Fibroblast of the conjunctiva (primary cell): ENCODE measurements at regions not wholly inside any gene's neighbourhood (a gene's known extent, or its start where the extent isn't known, plus 50 kb on each side); places are given as distances from the start of the nearest gene placed in this dataset.
"Not testable (repeated sequence)": the region's sequence is repeated elsewhere in the genome, so short reads cannot be mapped to it uniquely, and the experiment has no call there.

Source experiments
- DNase-seq: peaks from one replicate; pipeline ENCODE4 v3.0.0-alpha.2; 2010; ENCODE audit warnings: low read depth

DNA sequence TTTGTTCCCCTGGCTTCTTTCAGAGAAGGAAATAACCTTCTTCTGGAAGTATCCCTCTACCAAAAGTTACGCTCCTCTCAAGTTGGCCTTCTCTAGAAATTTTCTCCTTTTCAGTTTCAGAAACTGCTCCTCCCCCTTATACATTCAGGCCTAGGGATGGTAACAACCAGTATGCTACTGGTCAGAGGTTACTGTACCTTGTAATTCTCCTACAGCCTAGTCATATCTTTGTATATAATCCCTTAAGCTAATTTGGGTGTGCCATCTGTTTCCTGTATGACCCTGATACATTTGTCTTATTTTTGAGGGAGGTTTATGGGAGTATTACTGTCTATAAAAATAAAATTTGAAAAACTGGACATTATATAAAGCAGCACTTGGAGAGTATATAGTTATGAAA lies 98.0 kb upstream of the NOTCH2NLA start:
- not testable (repeated sequence) for DNase-seq

DNA sequence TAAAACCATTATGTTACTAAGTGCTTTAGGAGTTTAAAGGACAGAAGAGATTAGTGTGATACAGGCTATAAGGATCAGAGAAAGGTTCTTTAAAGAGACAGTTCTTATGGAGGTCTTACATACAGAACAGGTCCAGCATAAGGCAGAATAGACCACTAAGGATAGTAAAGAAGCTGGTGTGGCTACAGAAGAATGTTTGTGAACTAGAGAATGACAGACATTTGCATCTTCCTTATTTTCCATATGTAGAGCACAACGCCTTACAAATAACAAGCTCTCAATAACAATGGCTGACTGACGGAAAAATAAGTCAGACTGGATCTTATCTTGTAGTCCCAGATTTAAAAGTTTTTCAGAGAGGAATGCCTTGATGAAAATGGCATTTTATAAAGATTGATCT lies 95.6 kb upstream of the NOTCH2NLA start:
- not testable (repeated sequence) for DNase-seq

DNA sequence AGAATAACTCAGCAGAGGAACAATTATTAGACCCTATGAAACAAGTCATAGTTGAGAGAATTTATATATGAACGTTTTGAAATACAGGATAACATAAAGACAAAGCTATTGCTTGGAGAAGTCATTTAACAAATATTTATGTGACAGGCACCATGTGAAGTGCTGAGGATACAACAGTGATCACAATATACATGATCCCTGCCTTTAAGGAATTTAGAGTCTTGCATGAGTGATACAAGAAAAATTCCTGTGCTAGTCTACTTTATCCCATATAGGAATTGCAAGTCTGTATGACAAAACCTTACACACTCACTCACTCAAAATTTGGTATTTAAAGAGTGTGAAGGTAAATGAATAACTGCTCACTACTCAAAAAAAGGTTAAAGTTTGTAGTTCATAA lies 94.5 kb upstream of the NOTCH2NLA start:
- DNase-seq: not testable (repeated sequence)

DNA sequence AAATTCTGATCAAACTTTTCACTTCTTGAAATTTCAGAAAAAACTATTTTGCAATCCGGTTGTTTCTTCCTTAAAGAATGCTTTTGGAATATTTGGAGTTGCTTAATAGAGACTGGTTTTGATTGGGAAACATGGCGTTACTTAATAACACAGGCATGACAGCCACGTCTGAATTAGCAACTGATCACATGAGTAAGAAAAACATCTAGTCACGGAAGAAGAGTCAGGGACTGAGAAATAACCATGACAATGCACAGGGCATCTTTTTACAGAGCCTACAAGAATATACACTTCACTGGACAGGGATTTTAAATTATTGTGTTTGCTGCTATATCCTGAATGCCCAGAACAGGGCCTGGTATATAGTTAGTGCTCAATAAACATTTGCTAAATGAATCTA lies 94.1 kb upstream of the NOTCH2NLA start:
- DNase-seq: not testable (repeated sequence)

DNA sequence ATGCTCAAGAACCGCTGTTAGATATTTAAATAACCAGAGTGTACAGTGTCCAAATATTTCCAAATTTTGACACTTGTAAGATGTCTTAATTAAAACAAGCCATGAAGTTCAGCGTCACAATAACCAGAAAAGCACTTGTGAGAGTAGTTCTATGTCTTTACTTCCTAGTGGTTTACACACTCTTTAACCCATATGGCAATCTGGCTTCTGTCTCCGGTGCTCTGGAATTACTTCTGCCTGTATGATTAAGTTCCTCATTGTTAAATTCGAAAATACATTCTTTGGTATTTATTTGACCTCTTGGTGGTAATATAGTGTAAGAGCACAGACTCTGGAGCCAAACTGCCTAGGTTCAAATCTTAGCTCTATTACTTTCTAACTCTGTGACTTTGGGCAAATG lies 89.9 kb upstream of the NOTCH2NLA start:
- not testable (repeated sequence) for DNase-seq

DNA sequence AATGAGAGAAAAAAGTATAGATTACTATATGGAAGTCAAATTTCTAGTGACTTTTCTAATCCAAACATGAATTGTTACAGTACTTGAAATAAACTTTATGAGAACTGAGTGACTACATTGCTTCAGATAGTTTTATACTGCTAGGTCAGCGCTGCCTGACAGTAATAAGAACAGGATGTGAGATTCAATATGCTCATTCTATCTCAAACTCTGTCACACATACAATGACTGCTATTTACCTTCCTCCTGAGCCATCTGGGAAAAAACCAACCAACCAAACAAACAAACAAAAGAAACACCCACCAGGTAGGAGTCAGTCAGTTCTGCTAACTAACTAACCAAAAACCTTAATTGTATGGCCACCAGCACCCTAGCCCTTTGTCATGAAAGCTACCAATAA lies 89.0 kb upstream of the NOTCH2NLA start:
- not testable (repeated sequence) for DNase-seq

DNA sequence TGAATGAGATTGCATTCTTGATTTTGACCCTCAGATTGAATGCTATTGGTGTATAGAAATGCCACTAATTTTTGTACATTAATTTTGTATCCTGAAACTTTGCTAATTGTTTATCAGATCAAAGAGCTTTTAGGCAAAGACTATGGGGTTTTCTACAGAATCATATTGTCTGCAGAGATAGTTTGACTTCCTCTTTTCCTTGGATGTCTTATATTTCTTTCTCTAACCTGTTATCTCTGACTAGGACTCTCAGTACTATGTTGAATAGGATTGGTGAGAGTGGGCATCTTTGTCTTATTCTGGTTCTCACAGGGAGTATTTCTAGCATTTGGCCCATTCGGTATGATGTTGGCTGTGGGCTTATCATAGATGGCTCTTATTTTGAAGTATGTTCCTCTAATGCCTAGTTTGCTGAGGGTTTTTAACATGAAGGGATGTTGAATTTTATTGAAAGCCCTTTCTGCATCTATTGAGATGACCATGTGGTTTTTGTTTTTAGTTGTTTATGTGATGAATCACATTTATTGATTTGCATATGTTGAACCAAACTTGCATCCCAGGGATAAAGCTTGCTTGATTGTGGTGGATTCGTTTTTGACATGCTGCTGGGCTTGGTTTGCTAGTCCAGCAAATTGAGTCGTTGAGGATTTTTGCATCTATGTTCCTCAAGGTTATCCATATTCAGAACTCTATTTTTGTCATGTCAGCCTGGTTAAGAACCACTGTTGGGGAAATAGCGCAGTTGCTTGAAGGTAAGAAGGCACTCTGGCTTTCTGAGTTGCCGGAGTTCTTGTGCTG lies 85.8 kb upstream of the NOTCH2NLA start:
- DNase-seq: not testable (repeated sequence)

DNA sequence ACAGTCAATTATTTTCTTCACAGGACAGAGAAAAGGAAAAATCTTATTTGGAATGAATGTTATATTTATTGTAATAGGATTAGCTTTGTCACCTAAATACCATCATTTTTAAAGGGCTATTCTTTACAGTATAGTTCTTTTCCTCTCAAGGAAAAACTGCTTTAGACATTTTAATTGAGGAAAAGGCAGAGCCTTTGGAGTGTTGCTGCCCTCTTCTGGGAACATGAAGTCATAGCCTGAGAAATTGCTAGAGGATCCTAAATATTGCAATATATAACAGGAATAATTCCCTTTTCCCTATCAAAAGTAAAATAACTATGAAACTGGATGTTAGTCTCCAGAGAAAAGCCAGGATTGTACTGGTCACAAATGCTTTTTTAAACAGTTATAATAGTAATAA lies 81.8 kb upstream of the NOTCH2NLA start:
- DNase-seq: not testable (repeated sequence)

DNA sequence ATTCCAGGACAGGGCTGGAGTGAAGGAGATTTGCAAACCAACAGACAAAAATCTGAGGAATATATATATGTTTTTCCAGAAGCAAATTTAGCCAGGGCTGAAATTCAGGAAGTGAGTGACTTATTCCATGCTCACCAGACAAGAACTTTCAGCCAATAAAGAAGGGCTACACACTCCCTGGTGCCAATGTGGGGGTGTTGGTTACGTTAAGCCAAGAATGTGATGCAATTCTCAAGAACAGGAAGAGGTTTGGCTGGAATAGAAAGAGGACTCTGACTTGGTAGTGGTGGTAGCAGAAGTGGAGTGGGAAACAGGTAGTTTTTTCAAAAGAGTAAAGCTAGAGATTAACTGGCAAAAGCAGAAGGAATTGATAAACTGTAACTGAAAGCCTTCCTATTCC lies 80.6 kb upstream of the NOTCH2NLA start:
- not testable (repeated sequence) for DNase-seq

DNA sequence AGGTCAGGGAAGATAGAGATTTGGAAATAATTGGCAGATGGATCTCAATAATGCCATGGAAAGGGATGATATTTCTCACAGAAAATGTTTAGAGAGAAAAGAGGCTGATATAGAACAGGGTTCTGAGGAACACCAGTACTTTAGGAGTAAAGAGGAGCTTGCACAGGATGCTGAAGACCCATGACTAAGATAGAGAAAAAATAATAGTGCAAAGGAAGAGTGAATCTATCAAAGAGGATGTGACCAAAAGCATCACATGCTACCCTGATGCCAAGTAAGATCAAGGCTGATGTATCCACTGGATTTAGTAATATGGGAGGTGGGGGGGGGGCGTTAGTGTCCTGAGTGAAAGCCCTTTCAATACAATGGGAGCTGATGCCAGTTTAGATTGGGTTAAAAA lies 80.1 kb upstream of the NOTCH2NLA start:
- DNase-seq: not testable (repeated sequence)

DNA sequence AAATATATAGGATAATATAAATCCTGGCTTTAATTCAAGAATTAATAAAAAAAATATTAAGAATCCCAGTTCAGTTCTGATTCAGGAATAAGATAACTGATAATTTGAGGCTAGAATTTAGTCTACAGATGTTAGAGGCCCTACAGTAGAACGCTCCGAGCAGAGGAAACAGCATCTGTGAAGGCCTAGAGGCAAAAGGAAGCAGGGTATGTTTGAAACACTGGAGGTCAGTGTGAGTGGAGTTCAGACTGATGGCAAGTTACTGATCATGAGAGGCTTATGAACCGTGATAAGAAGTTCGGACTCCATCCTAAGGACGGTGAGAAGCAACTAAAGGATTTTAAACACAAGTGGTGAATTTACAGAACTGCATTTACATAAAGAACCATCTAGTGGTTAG lies 79.3 kb upstream of the NOTCH2NLA start:
- DNase-seq: not testable (repeated sequence)

DNA sequence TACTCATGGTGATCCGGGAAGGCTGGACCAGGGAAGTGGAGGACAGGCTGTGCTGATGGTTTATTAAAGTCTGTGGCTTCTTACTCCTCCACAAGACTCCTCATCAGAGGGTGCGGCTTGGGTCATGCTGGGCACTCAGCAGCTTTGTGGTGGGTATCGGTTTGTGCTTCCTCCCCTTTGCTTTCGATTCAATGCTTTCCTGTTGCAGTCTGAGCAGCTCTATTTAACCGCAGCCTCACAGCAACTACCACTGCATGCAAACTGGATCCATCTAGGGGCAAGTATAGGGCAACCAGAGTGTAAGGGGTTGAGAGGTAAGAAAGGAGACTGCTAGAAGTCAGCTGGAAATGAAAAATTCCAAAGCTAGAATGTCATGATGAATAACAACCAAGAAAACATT lies 78.8 kb upstream of the NOTCH2NLA start:
- DNase-seq: not testable (repeated sequence)

DNA sequence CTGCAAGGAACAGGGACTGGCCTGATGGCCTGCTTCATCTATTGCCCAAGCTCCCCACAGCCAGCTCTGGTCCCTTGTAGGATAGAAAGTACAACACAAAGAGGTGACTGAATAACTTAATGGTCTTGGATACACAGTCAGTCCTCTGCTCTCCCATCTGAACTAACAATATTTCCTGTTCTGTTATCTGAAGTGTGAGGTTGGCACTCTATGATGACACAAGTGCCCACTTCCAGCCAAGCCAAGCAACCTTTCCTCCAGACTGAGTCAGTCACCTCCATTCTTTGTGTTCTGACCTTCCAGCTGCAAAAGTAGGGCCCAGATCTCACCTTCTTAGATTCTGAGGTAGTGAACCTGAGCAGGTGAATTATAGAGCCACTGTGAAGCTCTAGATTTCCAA lies 77.8 kb upstream of the NOTCH2NLA start:
- not testable (repeated sequence) for DNase-seq

DNA sequence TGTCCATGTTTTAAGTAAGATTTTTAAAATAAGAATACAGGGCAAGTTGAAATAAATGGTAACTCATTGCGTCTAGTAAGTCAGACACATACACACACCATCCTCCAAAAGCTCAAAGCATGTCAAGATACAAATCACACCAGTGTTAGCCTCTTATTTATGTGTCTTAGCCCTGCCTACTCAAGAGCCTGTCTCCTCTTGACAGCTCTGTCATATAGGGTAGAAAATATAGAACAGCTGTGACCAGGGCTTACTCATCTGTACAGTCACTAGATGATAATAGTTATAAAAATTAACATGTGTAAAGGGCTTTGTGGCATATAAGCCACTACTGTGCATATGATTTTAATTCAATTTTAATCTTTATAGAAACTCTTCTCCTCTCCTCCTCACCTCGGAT lies 76.6 kb upstream of the NOTCH2NLA start:
- not testable (repeated sequence) for DNase-seq

DNA sequence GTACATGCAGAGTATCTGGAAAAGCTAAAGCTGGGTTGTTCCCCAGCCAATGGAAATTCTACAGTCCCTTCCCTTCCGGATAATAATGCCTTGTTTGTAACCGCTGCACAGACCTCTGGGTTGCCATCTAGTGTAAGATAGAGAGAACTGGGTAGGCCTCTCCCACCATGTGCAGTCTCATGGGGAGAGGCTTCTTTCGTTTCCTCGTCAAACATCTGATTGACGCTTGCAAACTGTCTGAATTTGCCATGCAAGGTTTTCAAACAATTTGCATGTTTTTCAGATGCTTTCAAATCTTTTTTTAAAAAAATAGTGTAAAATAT lies 69.7 kb upstream of the NOTCH2NLA start:
- not testable (repeated sequence) for DNase-seq

DNA sequence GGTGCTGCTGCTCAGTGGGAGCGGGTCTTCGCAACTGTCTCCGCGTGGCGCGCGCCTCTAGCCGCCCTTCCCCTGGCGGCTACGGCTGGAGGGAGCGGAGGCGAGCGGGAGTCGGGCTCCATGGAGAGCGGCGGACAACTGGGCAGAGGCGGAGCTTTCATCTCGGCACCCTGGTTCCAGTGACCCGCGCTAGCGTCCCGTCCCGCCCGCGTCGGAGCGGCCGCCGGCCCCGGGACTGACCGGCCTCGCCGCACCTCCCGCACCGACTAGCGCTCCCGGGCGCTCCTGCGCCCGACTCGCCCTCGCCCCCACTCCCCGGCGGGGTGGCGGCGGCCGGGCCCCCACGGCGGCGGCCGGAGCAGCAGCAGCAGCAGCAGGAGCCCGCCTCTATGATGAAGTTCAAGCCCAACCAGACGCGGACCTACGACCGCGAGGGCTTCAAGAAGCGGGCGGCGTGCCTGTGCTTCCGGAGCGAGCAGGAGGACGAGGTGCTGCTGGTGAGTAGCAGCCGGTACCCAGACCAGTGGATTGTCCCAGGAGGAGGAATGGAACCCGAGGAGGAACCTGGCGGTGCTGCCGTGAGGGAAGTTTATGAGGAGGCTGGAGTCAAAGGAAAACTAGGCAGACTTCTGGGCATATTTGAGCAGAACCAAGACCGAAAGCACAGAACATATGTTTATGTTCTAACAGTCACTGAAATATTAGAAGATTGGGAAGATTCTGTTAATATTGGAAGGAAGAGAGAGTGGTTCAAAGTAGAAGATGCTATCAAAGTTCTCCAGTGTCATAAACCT lies 69.2 kb upstream of the NOTCH2NLA start:
- not testable (repeated sequence) for DNase-seq

DNA sequence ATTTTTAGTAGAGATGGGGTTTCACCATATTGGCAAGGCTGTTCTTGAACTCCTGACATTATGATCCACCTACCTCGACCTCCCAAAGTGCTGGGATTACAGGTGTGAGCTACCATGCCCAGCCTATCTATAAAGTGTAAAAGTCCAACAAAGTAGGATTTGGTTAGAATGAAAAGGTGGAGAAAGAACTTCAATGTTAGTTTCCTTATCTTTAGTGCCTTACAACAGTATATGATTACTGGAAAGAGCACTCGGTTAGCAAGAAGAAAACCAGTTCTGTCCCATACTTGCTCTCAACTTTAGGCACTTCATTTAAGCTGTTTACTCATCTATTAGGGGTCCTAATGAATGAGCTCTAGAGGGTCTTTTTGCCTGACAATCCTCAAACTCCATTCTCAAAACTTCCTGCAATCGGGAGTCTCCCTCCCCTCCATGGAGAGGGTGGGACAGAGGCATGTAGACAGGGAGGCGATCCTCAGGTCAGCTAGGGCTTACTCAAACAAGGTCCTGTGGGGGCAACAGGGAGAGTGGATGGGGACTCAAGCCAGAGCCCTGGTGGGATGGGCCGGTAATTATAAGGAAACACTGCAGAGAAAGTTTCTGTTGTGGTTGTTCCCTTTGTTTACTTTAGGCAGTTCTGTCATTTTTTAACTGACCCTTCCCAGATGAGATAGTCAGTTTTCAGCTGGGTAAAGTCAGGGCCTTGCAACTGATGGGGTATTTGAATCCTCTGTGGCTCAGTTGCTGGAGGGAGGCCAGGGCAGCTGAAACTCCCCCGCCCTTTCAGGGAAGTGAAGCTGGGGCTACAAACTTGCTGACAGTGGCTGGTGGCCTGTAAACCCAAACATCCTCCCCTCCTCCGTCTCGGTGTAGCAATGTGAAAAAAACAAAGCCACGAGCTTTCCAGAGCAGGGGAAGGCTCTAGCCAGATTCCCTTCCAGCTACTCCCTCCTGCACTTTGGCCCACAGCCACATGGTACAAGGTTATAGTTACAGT lies 64.4 kb upstream of the NOTCH2NLA start:
- not testable (repeated sequence) for DNase-seq

DNA sequence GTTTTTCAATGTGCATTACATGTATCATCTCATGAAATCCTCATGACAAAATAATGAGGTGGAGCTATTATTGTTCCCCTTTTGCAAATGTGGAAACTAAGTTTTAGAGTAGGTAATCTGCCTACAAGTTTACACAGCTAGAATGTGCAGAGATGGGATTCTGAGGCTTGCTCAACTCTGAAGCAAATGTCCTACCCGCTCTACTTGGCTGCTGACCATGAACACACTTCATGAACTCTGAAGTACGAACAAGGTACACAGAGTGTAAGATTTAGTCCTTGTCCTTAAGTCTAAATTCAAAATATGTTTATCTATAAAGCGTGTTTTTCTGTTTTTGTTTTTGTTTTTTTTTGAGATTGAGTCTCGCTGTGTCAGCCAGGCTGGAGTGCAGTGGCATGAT lies 63.6 kb upstream of the NOTCH2NLA start:
- DNase-seq: not testable (repeated sequence)

DNA sequence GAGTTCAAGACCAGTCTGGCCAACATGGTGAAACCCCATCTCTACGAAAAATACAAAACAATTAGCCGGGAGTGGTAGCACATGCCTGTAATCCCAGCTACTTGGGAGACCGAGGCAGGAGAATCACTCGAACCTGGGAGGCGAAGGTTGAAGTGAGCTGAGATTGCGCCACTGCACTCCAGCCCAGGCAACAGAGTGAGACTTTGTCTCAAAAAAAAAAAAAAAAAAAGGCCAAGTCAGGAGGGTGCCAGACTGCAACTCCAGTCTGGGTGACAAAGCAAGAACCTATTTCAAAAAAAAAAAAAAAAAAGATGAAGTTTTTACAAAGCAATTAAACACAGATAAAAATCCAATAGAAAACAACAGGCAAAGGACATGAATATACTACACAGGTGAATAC lies 59.1 kb upstream of the NOTCH2NLA start:
- DNase-seq: not testable (repeated sequence)

DNA sequence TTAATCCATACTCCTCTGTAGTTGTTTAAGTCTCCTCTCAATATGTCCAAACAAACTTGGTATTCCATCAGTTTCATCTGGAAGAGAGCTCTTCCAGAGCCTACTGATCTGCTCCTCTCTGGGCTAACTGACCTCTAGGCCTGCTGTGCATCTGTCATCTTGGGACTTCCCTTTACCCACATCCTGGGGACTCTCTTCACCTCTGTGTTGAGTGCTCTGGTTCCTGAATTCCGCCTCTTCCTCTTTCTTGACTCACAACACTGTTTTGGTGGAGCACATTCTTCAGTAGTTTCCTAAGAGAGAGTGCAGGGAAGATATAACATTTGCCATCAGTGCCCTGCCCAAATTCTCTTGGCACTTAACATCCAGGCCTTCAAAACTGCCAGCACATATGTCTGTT lies 55.9 kb upstream of the NOTCH2NLA start:
- not testable (repeated sequence) for DNase-seq

DNA sequence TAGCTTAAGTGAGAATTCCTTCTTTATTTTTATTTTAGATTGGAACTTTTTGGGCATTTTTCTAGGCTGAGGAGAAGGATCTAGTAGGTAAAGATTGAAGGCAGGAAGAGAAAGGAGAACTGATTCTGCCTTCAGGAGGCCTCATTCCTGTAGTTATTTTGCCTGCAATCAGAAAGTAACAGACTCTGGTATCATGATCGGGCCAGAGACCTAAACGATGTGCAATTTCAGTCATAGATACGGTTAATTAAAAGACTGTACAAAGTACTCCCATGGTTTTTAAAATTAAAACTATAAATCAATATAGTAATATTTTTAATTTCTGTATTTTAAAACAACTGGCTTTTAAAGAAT lies 54.7 kb upstream of the NOTCH2NLA start:
- DNase-seq: not testable (repeated sequence)
